ENCODE measurements at regions not wholly inside any gene's neighbourhood (a gene's known extent, or its start where the extent isn't known, plus 50 kb on each side); places are given as distances from the start of the nearest gene placed in this dataset.

- Histone ChIP-seq H3K27ac (no peak overlapping the region), H3K9me3 (replicated peaks in 1 of 3) (peaks cover 0 to 4% (median 0%) of the 10 kb centered on the region in 3 donors), H3K4me3 (no peak overlapping the region), H3K27me3 (no peaks in the 10 kb centered on the region), H3K36me3 (replicated peaks in 1 of 2) (no peaks in the 10 kb centered on the region), H3K4me1 (replicated peaks in 1 of 2) (no peaks in the 10 kb centered on the region)
- DNase-seq = no peak
- intact Hi-C loops (cut with DNase I) = no loop called here
- 54 to 68% (median 61%) methylated on average over 4 of the region's 4 CpGs for WGBS, 4 donors
- no peak for TF ChIP-seq CTCF (IDR thresholded peaks at IDR 0.05)
- no peak for TF ChIP-seq POLR2A (IDR thresholded peaks at IDR 0.05)
These were observed 123.2 kb downstream of the KCNS3 start for GRCh38 chr2:18001671-18002070.

GRCh38 chr2:17996978-17997377, 118.5 kb downstream of the KCNS3 start:
- DNase-seq = no peak
- Histone ChIP-seq H3K4me1 (replicated peaks in 1 of 2) (no peaks in the 10 kb centered on the region), H3K27ac (no peak overlapping the region), H3K36me3 (replicated peaks in 1 of 2) (no peaks in the 10 kb centered on the region), H3K9me3 (replicated peaks in 1 of 3) (peaks cover 0 to 4% (median 0%) of the 10 kb centered on the region in 3 donors), H3K4me3 (no peak overlapping the region), H3K27me3 (no peaks in the 10 kb centered on the region)
- WGBS, 4 donors = 55 to 68% (median 64%) methylated on average over 3 of the region's 3 CpGs
- TF ChIP-seq CTCF (IDR thresholded peaks at IDR 0.05) (no peak), POLR2A (IDR thresholded peaks at IDR 0.05) (no peak)
- intact Hi-C loops (cut with DNase I) = no loop called here

GRCh38 chr2:17995593-17995992, 117.1 kb downstream of the KCNS3 start:
- H3K9me3 ChIP-seq (replicated peaks in 1 of 3) = peaks cover 0 to 4% (median 0%) of the 10 kb centered on the region in 3 donors
- H3K4me3 ChIP-seq = no peak overlapping the region
- no peaks in the 10 kb centered on the region for H3K27me3 ChIP-seq
- intact Hi-C loops (cut with DNase I) = no loop called here
- no peak for DNase-seq
- WGBS, 4 donors = 78 to 90% (median 84%) methylated on average over 3 to 5 of the region's 5 CpGs
- TF ChIP-seq CTCF (IDR thresholded peaks at IDR 0.05) (no peak), POLR2A (IDR thresholded peaks at IDR 0.05) (no peak)
- H3K36me3 ChIP-seq (replicated peaks in 1 of 2) = no peaks in the 10 kb centered on the region
- no peaks in the 10 kb centered on the region for H3K4me1 ChIP-seq (replicated peaks in 1 of 2)
- no peak overlapping the region for H3K27ac ChIP-seq

Small RNA genes lying in the stretch of these regions (small RNA-seq; reads per million reads assigned to genes)
- gene RF00561 = 0 reads per million in 2 donors
